OCI-LY3 (cell line): ENCODE measurements at regions not wholly inside any gene's neighbourhood (a gene's known extent, or its start where the extent isn't known, plus 50 kb on each side); places are given as distances from the start of the nearest gene placed in this dataset.

Source experiments
- EZH2phosphoT487 ChIP-seq: fragments of 200-600 bp; shearing (Covaris generic); IDR thresholded peaks from 2 replicates; pipeline ENCODE4 v1.6.1; 2018; ENCODE audit warnings: antibody characterized with exemption, mixed run types, low read depth
- TF ChIP-seq, protein P1 (sequence below): fragments of 200-600, 300-600 bp; sonication (generic); IDR thresholded peaks from 2 replicates; pipeline ENCODE4 v1.5.1; 2014; ENCODE audit warnings: antibody characterized with exemption, low read length, low read depth

DNA sequence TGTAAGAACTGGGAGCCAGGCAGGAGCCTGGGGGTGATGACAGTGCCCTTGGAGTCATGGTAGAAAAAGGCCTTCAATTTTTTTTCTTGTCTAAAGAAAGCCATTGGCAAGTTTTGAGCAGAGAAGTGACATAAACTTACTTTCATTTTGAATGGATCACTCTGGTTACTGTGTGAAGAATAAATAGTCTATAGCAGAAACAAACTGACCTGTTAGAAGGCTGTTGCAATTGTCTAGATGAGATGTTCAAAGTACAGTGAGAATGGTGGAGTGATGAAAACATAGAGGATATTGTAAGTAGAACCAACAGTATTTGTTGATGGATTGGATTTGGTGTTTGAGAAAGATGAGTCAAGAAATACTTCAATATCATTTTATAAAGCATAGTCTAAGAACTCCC is 439.9 kb downstream of the TBL1XR1 start:
- TF ChIP-seq, protein P1, sequence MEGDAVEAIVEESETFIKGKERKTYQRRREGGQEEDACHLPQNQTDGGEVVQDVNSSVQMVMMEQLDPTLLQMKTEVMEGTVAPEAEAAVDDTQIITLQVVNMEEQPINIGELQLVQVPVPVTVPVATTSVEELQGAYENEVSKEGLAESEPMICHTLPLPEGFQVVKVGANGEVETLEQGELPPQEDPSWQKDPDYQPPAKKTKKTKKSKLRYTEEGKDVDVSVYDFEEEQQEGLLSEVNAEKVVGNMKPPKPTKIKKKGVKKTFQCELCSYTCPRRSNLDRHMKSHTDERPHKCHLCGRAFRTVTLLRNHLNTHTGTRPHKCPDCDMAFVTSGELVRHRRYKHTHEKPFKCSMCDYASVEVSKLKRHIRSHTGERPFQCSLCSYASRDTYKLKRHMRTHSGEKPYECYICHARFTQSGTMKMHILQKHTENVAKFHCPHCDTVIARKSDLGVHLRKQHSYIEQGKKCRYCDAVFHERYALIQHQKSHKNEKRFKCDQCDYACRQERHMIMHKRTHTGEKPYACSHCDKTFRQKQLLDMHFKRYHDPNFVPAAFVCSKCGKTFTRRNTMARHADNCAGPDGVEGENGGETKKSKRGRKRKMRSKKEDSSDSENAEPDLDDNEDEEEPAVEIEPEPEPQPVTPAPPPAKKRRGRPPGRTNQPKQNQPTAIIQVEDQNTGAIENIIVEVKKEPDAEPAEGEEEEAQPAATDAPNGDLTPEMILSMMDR = no peak
- no peak for TF ChIP-seq EZH2phosphoT487
